A673 (cell line): ENCODE measurements at regions not wholly inside any gene's neighbourhood (a gene's known extent, or its start where the extent isn't known, plus 50 kb on each side); places are given as distances from the start of the nearest gene placed in this dataset.

Experiments used
- BruUV-seq: library from RNA; stranded (reverse); fragments of 400-500 nt; replicated peaks from 2 replicates; lab custom pipeline; 2021; lab: Mats Ljungman, UMichigan
- CTCF ChIA-PET: fragments of 300-600 bp; sonication (Branson Sonifier 250); formaldehyde crosslinking; loops from one replicate; lab custom pipeline; 2022; ENCODE audit warnings: antibody characterized with exemption; lab: Charles Lee
- POLR2A ChIA-PET: fragments of 300-600 bp; sonication (Branson Sonifier 250); formaldehyde crosslinking; loops from one replicate; lab custom pipeline; 2022; ENCODE audit warnings: antibody characterized with exemption; ENCODE audit not compliant: low non-redundant PET; lab: Charles Lee
- DNase-seq: peaks from one replicate; pipeline ENCODE4 v3.0.0-alpha.2; 2015; ENCODE audit warnings: low spot score
- H3K27ac ChIP-seq: fragments of 200-600 bp; sonication (generic); 2 replicates; pipeline ENCODE4 v1.5.1; 2016; ENCODE audit warnings: mixed run types, low read depth, mild to moderate bottlenecking, mixed read lengths, antibody characterized with exemption, low read length; ENCODE audit not compliant: poor library complexity, severe bottlenecking
- H3K27me3 ChIP-seq: fragments of 200-600 bp; sonication (generic); replicated peaks from 2 replicates; pipeline ENCODE4 v1.6.1; 2017; ENCODE audit warnings: mixed run types, low read depth, mild to moderate bottlenecking, mixed read lengths, antibody characterized with exemption, low read length; ENCODE audit not compliant: insufficient read depth, poor library complexity
- H3K36me3 ChIP-seq: fragments of 200-600 bp; sonication (generic); 2 replicates; pipeline ENCODE4 v1.6.1; 2016; ENCODE audit warnings: mixed run types, mild to moderate bottlenecking, mixed read lengths, antibody characterized with exemption, low read length; ENCODE audit not compliant: insufficient read depth, poor library complexity, severe bottlenecking
- H3K4me1 ChIP-seq: fragments of 200-600 bp; sonication (generic); 2 replicates; pipeline ENCODE4 v1.6.1; 2017; ENCODE audit warnings: mixed run types, mild to moderate bottlenecking, mixed read lengths, antibody characterized with exemption, low read length; ENCODE audit not compliant: insufficient read depth, poor library complexity, severe bottlenecking
- H3K4me3 ChIP-seq: fragments of 200-600 bp; sonication (generic); 2 replicates; pipeline ENCODE4 v1.5.1; 2016; ENCODE audit warnings: low read depth, mixed run types, mild to moderate bottlenecking, mixed read lengths, low read length; ENCODE audit not compliant: poor library complexity, severe bottlenecking
- H3K9me3 ChIP-seq: fragments of 200-600 bp; sonication (generic); 2 replicates; pipeline ENCODE4 v1.6.1; 2016; ENCODE audit warnings: mixed run types, low read depth, mild to moderate bottlenecking, mixed read lengths, antibody characterized with exemption, low read length; ENCODE audit not compliant: poor library complexity, severe bottlenecking
- CTCF ChIP-seq: fragments of 300-800, 200-600 bp; sonication (generic); conservative IDR thresholded peaks from 2 replicates; pipeline ENCODE4 v1.5.1; 2017; ENCODE audit warnings: low read depth, mild to moderate bottlenecking, antibody characterized with exemption, low read length, moderate library complexity, mixed read lengths
- EZH2 ChIP-seq: fragments of 200-600 bp; sonication (generic); IDR thresholded peaks from 2 replicates; pipeline ENCODE4 v1.6.1; 2017; ENCODE audit warnings: borderline replicate concordance, low read depth, mild to moderate bottlenecking, mixed read lengths, antibody characterized with exemption, low read length; ENCODE audit not compliant: poor library complexity, severe bottlenecking
- intact Hi-C: fragments of 100-400 bp; cut with micrococcal nuclease; formaldehyde crosslinking; loops from one replicate; pipeline ENCODE4 v1.10.0; 2022; ENCODE audit not compliant: unreplicated experiment

GRCh38 chr5:116787570-116787969 is 212.9 kb upstream of the SEMA6A start:
- no TSS peak for BruUV-seq
- H3K4me3 ChIP-seq, result no peak overlapping the region
- intact Hi-C loops, result no loop called here
- ChIA-PET CTCF (no interaction called here), POLR2A (no interaction called here)
- H3K4me1 ChIP-seq, result no peaks in the 10 kb centered on the region
- no peak overlapping the region for H3K27ac ChIP-seq
- H3K27me3 ChIP-seq, result no peaks in the 10 kb centered on the region
- TF ChIP-seq CTCF, result no peak
- no peak for TF ChIP-seq EZH2
- H3K36me3 ChIP-seq, result no peaks in the 10 kb centered on the region
- no peak for DNase-seq
- H3K9me3 ChIP-seq, result no peaks in the 10 kb centered on the region

- Histone ChIP-seq H3K27me3 (no peaks in the 10 kb centered on the region), H3K4me3 (no peak overlapping the region), H3K9me3 (no peaks in the 10 kb centered on the region), H3K36me3 (no peaks in the 10 kb centered on the region), H3K4me1 (no peaks in the 10 kb centered on the region), H3K27ac (no peak overlapping the region)
- no peak for DNase-seq
- ChIA-PET CTCF (no interaction called here), POLR2A (interaction anchor here (0.7 kb wide), 1 partner anchor 622 kb away, joined by 4 read pairs; no protein-coding TSS in a partner anchor)
- TF ChIP-seq EZH2, result no peak
- no peak for TF ChIP-seq CTCF
- no TSS peak for BruUV-seq
- intact Hi-C loops, result no loop called here
Measured at GRCh38 chr5:116785106-116785505, 210.5 kb upstream of the SEMA6A start.

- BruUV-seq, result no TSS peak
Measured at GRCh38 chr5:116779846-116780245, 205.2 kb upstream of the SEMA6A start.

More at GRCh38 chr5:116779846-116780245, 205.2 kb upstream of the SEMA6A start:
- no peaks in the 10 kb centered on the region for H3K27me3 ChIP-seq
- intact Hi-C loops, result no loop called here
- H3K27ac ChIP-seq, result no peak overlapping the region
- H3K4me3 ChIP-seq, result no peak overlapping the region
- no peaks in the 10 kb centered on the region for H3K9me3 ChIP-seq
- ChIA-PET POLR2A (no interaction called here), CTCF (no interaction called here)
- no peak for DNase-seq
- no peaks in the 10 kb centered on the region for H3K4me1 ChIP-seq
- TF ChIP-seq EZH2 (no peak), CTCF (no peak)
- no peaks in the 10 kb centered on the region for H3K36me3 ChIP-seq
